ENCODE measurements at regions not wholly inside any gene's neighbourhood (a gene's known extent, or its start where the extent isn't known, plus 50 kb on each side); places are given as distances from the start of the nearest gene placed in this dataset.

GRCh38 chr20:11376998-11377397 lies 540.7 kb upstream of the BTBD3 start:
- DNase-seq (ENCODE audit: extremely low read depth, low read depth), result no peak
- TF ChIP-seq, protein P1, sequence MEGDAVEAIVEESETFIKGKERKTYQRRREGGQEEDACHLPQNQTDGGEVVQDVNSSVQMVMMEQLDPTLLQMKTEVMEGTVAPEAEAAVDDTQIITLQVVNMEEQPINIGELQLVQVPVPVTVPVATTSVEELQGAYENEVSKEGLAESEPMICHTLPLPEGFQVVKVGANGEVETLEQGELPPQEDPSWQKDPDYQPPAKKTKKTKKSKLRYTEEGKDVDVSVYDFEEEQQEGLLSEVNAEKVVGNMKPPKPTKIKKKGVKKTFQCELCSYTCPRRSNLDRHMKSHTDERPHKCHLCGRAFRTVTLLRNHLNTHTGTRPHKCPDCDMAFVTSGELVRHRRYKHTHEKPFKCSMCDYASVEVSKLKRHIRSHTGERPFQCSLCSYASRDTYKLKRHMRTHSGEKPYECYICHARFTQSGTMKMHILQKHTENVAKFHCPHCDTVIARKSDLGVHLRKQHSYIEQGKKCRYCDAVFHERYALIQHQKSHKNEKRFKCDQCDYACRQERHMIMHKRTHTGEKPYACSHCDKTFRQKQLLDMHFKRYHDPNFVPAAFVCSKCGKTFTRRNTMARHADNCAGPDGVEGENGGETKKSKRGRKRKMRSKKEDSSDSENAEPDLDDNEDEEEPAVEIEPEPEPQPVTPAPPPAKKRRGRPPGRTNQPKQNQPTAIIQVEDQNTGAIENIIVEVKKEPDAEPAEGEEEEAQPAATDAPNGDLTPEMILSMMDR (IDR thresholded peaks at IDR 0.05; ENCODE audit: low read depth, low read length), result no peak

- TF ChIP-seq, protein P1 (IDR thresholded peaks at IDR 0.05; ENCODE audit: low read depth, low read length), result no peak
- DNase-seq (ENCODE audit: extremely low read depth, low read depth), result no peak
Observed at GRCh38 chr20:11377761-11378160, 539.9 kb upstream of the BTBD3 start.

GRCh38 chr20:11378252-11378651 lies 539.4 kb upstream of the BTBD3 start:
- TF ChIP-seq, protein P1 (IDR thresholded peaks at IDR 0.05; ENCODE audit: low read depth, low read length), result no peak
- DNase-seq (ENCODE audit: extremely low read depth, low read depth), result no peak

- DNase-seq (ENCODE audit: extremely low read depth, low read depth), result no peak
- TF ChIP-seq, protein P1 (IDR thresholded peaks at IDR 0.05; ENCODE audit: low read depth, low read length), result no peak
Observed at GRCh38 chr20:11379257-11380011, 538.3 kb upstream of the BTBD3 start.

- TF ChIP-seq, protein P1 (IDR thresholded peaks at IDR 0.05; ENCODE audit: low read depth, low read length), result no peak
- no peak for DNase-seq (ENCODE audit: extremely low read depth, low read depth)
Observed at GRCh38 chr20:11380283-11380682, 537.4 kb upstream of the BTBD3 start.

DNA sequence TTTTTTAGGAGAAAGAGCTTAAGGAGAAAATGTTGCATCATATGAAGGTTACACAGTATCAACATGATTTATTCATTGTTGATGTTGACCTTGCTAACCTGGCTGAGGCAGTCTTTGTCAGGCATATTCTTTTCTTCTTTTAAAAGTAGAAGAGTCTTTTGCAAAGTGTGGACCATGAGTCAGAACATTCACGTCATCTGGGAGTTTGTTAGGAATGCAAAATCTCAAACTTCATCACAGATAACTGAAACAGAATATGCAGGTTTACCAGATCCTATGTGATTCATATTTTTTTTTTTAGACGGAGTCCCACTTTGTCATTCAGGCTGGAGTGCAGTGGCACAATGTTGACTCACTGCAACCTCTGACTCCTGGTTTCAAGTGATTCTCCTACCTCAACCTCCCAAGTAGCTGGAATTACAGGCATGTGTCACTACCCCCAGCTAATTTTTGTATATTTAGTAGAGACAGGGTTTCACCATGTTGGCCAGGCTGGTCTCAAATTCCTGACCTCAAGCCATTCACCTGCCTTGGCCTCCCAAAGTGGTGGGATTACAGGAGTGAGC lies 530.4 kb upstream of the BTBD3 start:
- TF ChIP-seq, protein P1 (IDR thresholded peaks at IDR 0.05; ENCODE audit: low read depth, low read length), result no peak
- no peak for DNase-seq (ENCODE audit: extremely low read depth, low read depth)

GRCh38 chr20:11389186-11389585 lies 528.5 kb upstream of the BTBD3 start:
- DNase-seq (ENCODE audit: extremely low read depth, low read depth), result no peak
- TF ChIP-seq, protein P1 (IDR thresholded peaks at IDR 0.05; ENCODE audit: low read depth, low read length), result no peak
